ENCODE measurements at regions not wholly inside any gene's neighbourhood (a gene's known extent, or its start where the extent isn't known, plus 50 kb on each side); places are given as distances from the start of the nearest gene placed in this dataset.

- Histone ChIP-seq H2AFZ (ENCODE audit: insufficient read depth, low read length, poor library complexity) (no peak overlapping the region), H2AK5ac (ENCODE audit: low read length) (no peak overlapping the region), H3K79me2 (ENCODE audit: control insufficient read depth, insufficient read depth, low read length, poor library complexity) (no peaks in the 10 kb centered on the region), H3K4me3 (ENCODE audit: low read depth, low read length) (no peak overlapping the region), H4K91ac (ENCODE audit: low read depth, low read length) (no peak overlapping the region), H3K79me1 (ENCODE audit: low read length) (no peaks in the 10 kb centered on the region), H2BK120ac (ENCODE audit: insufficient read depth, low read length, poor library complexity) (no peak overlapping the region), H3K36me3 (ENCODE audit: control insufficient read depth in 1 of 2, insufficient read depth in 2 of 2, low read length in 2 of 2) (no peaks in the 10 kb centered on the region), H3K9me3 (ENCODE audit: insufficient read depth, low read depth, low read length) (no peaks in the 10 kb centered on the region), H3K14ac (ENCODE audit: low read length) (no peak overlapping the region), H3K9ac (ENCODE audit: low read length) (no peak overlapping the region), H3K27me3 (ENCODE audit: insufficient read depth, low read length) (no peaks in the 10 kb centered on the region), H3K4me2 (ENCODE audit: low read length) (no peak overlapping the region), H3K4ac (ENCODE audit: low read depth, low read length) (no peak overlapping the region), H2BK12ac (ENCODE audit: low read length) (no peak overlapping the region), H4K12ac (ENCODE audit: low read depth, low read length) (no peak overlapping the region), H3K27ac (ENCODE audit: low read depth, low read length) (no peak overlapping the region), H4K8ac (ENCODE audit: low read depth, low read length) (no peak overlapping the region), H3K18ac (ENCODE audit: low read length) (no peak overlapping the region), H3K4me1 (ENCODE audit: control insufficient read depth in 1 of 2, insufficient read depth in 2 of 2, low read length in 2 of 2) (no peaks in the 10 kb centered on the region), H3K23ac (ENCODE audit: low read length) (no peak overlapping the region), H2BK5ac (ENCODE audit: low read depth, low read length, poor library complexity) (no peak overlapping the region)
- no CpG with 5 or more reads among the region's 6 CpGs for WGBS (ENCODE audit: extremely low coverage, insufficient coverage, insufficient read length)
- DNase-seq, result no peak
These were observed 408.7 kb upstream of the KCNH7 start for GRCh38 chr2:163247156-163247846.

GRCh38 chr2:163246135-163246534, 407.6 kb upstream of the KCNH7 start:
- Histone ChIP-seq H2BK12ac (ENCODE audit: low read length) (no peak overlapping the region), H3K79me2 (ENCODE audit: control insufficient read depth, insufficient read depth, low read length, poor library complexity) (no peaks in the 10 kb centered on the region), H3K4me2 (ENCODE audit: low read length) (no peak overlapping the region), H3K23ac (ENCODE audit: low read length) (no peak overlapping the region), H3K27me3 (ENCODE audit: insufficient read depth, low read length) (no peaks in the 10 kb centered on the region), H4K91ac (ENCODE audit: low read depth, low read length) (no peak overlapping the region), H3K14ac (ENCODE audit: low read length) (no peak overlapping the region), H3K27ac (ENCODE audit: low read depth, low read length) (no peak overlapping the region), H3K18ac (ENCODE audit: low read length) (no peak overlapping the region), H3K4ac (ENCODE audit: low read depth, low read length) (no peak overlapping the region), H2AK5ac (ENCODE audit: low read length) (no peak overlapping the region), H3K36me3 (ENCODE audit: control insufficient read depth in 1 of 2, insufficient read depth in 2 of 2, low read length in 2 of 2) (no peaks in the 10 kb centered on the region), H2BK120ac (ENCODE audit: insufficient read depth, low read length, poor library complexity) (no peak overlapping the region), H2BK5ac (ENCODE audit: low read depth, low read length, poor library complexity) (no peak overlapping the region), H3K4me1 (ENCODE audit: control insufficient read depth in 1 of 2, insufficient read depth in 2 of 2, low read length in 2 of 2) (no peaks in the 10 kb centered on the region), H4K12ac (ENCODE audit: low read depth, low read length) (no peak overlapping the region), H3K9ac (ENCODE audit: low read length) (no peak overlapping the region), H3K9me3 (ENCODE audit: insufficient read depth, low read depth, low read length) (no peaks in the 10 kb centered on the region), H2AFZ (ENCODE audit: insufficient read depth, low read length, poor library complexity) (no peak overlapping the region), H3K4me3 (ENCODE audit: low read depth, low read length) (no peak overlapping the region), H4K8ac (ENCODE audit: low read depth, low read length) (no peak overlapping the region), H3K79me1 (ENCODE audit: low read length) (no peaks in the 10 kb centered on the region)
- WGBS (ENCODE audit: extremely low coverage, insufficient coverage, insufficient read length), result no CpG with 5 or more reads among the region's 9 CpGs
- no peak for DNase-seq

- H3K18ac ChIP-seq (ENCODE audit: low read length), result no peak overlapping the region
- no peaks in the 10 kb centered on the region for H3K9me3 ChIP-seq (ENCODE audit: insufficient read depth, low read depth, low read length)
- H3K23ac ChIP-seq (ENCODE audit: low read length), result no peak overlapping the region
- no peak overlapping the region for H3K4ac ChIP-seq (ENCODE audit: low read depth, low read length)
- no peaks in the 10 kb centered on the region for H3K4me1 ChIP-seq (ENCODE audit: control insufficient read depth in 1 of 2, insufficient read depth in 2 of 2, low read length in 2 of 2)
- H2BK120ac ChIP-seq (ENCODE audit: insufficient read depth, low read length, poor library complexity), result no peak overlapping the region
- H4K91ac ChIP-seq (ENCODE audit: low read depth, low read length), result no peak overlapping the region
- H3K4me3 ChIP-seq (ENCODE audit: low read depth, low read length), result no peak overlapping the region
- H3K79me1 ChIP-seq (ENCODE audit: low read length), result no peaks in the 10 kb centered on the region
- no peaks in the 10 kb centered on the region for H3K36me3 ChIP-seq (ENCODE audit: control insufficient read depth in 1 of 2, insufficient read depth in 2 of 2, low read length in 2 of 2)
- no peak overlapping the region for H2AFZ ChIP-seq (ENCODE audit: insufficient read depth, low read length, poor library complexity)
- no peak for DNase-seq
- no peak overlapping the region for H3K9ac ChIP-seq (ENCODE audit: low read length)
- no peak overlapping the region for H2BK5ac ChIP-seq (ENCODE audit: low read depth, low read length, poor library complexity)
- H4K8ac ChIP-seq (ENCODE audit: low read depth, low read length), result no peak overlapping the region
- no peak overlapping the region for H2BK12ac ChIP-seq (ENCODE audit: low read length)
- no peaks in the 10 kb centered on the region for H3K79me2 ChIP-seq (ENCODE audit: control insufficient read depth, insufficient read depth, low read length, poor library complexity)
- H3K14ac ChIP-seq (ENCODE audit: low read length), result no peak overlapping the region
- H3K27me3 ChIP-seq (ENCODE audit: insufficient read depth, low read length), result no peaks in the 10 kb centered on the region
- no peak overlapping the region for H4K12ac ChIP-seq (ENCODE audit: low read depth, low read length)
- H3K27ac ChIP-seq (ENCODE audit: low read depth, low read length), result no peak overlapping the region
- no peak overlapping the region for H2AK5ac ChIP-seq (ENCODE audit: low read length)
- no peak overlapping the region for H3K4me2 ChIP-seq (ENCODE audit: low read length)
These were observed 398.0 kb upstream of the KCNH7 start for GRCh38 chr2:163236553-163236952.

- Histone ChIP-seq H3K4ac (ENCODE audit: low read depth, low read length) (no peak overlapping the region), H4K8ac (ENCODE audit: low read depth, low read length) (no peak overlapping the region), H2BK5ac (ENCODE audit: low read depth, low read length, poor library complexity) (no peak overlapping the region), H2AK5ac (ENCODE audit: low read length) (no peak overlapping the region), H4K91ac (ENCODE audit: low read depth, low read length) (no peak overlapping the region), H3K23ac (ENCODE audit: low read length) (no peak overlapping the region), H3K14ac (ENCODE audit: low read length) (no peak overlapping the region), H2BK120ac (ENCODE audit: insufficient read depth, low read length, poor library complexity) (no peak overlapping the region), H4K12ac (ENCODE audit: low read depth, low read length) (no peak overlapping the region), H3K4me2 (ENCODE audit: low read length) (no peak overlapping the region), H3K4me1 (ENCODE audit: control insufficient read depth in 1 of 2, insufficient read depth in 2 of 2, low read length in 2 of 2) (no peaks in the 10 kb centered on the region), H2BK12ac (ENCODE audit: low read length) (no peak overlapping the region), H3K9ac (ENCODE audit: low read length) (no peak overlapping the region), H3K9me3 (ENCODE audit: insufficient read depth, low read depth, low read length) (no peaks in the 10 kb centered on the region), H2AFZ (ENCODE audit: insufficient read depth, low read length, poor library complexity) (no peak overlapping the region), H3K79me2 (ENCODE audit: control insufficient read depth, insufficient read depth, low read length, poor library complexity) (no peaks in the 10 kb centered on the region), H3K27me3 (ENCODE audit: insufficient read depth, low read length) (no peaks in the 10 kb centered on the region), H3K18ac (ENCODE audit: low read length) (no peak overlapping the region), H3K79me1 (ENCODE audit: low read length) (no peaks in the 10 kb centered on the region), H3K27ac (ENCODE audit: low read depth, low read length) (no peak overlapping the region), H3K4me3 (ENCODE audit: low read depth, low read length) (no peak overlapping the region), H3K36me3 (ENCODE audit: control insufficient read depth in 1 of 2, insufficient read depth in 2 of 2, low read length in 2 of 2) (no peaks in the 10 kb centered on the region)
- no peak for DNase-seq
- no CpG with 5 or more reads among the region's 1 CpG for WGBS (ENCODE audit: extremely low coverage, insufficient coverage, insufficient read length)
These were observed 393.1 kb upstream of the KCNH7 start for GRCh38 chr2:163231666-163232065.
